Left renal pelvis (tissue), 4 donors: ENCODE measurements at regions not wholly inside any gene's neighbourhood (a gene's known extent, or its start where the extent isn't known, plus 50 kb on each side); places are given as distances from the start of the nearest gene placed in this dataset.
A peak's percentile ranks its signal among the peaks of the same experiment; 100 is the strongest.

ENCODE experiments used
- DNase-seq, 4 donors: peaks; one replicate each; pipeline ENCODE4 v3.0.0-alpha.2; 2013; ENCODE audit warnings: low read depth in 4 of 4, low spot score in 3 of 4

DNA sequence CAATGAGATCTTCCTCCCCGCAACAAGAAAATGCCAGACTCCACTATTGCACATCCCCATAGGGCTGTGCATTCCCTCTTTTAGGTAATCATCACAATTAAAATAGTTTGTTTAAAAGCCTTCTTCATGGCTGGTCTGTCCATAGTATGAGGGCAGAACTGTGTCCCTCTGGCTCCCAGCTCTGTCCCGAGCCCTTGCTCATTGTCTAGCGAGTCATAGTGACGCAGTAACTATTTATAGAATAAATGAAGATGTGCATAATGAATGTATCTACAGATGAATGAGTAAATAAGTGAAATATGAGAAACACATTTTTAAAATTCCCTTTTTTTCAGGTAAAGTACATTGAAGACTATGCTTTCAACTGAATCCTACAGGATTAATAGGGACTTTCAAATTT, 128.4 kb upstream of the TMC3 start:
- no peak for DNase-seq

- DNase-seq = no peak
Observed at GRCh38 chr15:81500081-81500480, 126.1 kb upstream of the TMC3 start.

DNA sequence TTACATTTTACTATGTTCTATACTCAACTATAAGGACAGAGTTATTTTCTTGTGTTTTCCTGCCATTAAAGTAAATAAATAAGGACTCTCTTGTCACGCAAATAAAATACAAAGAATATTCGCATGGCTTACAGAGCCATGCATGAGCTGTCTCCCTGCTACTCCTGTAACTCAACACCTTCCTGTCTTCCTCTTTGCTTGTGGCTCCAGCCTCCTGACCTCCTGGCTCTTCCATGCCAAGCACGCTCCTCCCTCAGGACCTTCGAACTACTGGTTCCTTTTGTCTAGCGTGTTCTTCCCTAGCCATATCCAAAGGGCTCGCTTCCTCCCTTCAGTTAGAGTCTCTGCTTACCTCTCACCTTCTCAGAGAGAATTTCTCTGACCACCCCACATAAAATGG, 124.3 kb upstream of the TMC3 start:
- no peak for DNase-seq

DNA sequence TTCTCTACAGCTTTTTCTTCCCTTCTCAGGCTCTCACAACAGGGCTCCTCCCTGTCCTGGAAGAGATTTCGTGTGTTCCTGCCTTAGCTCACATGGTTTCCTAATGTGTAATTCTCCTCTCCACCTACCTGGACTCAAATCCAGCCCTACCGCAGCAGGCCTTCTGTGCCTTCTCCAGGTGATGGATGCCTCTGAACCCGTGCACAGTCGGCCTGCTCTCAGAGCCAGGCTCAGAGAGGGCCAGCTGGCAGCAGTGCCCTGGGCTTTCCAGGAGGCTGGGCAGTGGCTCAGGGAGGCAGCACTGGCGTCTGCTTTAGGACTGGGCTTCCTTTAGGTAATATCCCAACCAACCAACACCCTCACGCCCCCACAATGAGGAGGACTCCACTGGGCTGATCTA, 123.2 kb upstream of the TMC3 start:
- no peak for DNase-seq

- no peak for DNase-seq
Observed at GRCh38 chr15:81495780-81496467, 121.9 kb upstream of the TMC3 start.

DNA sequence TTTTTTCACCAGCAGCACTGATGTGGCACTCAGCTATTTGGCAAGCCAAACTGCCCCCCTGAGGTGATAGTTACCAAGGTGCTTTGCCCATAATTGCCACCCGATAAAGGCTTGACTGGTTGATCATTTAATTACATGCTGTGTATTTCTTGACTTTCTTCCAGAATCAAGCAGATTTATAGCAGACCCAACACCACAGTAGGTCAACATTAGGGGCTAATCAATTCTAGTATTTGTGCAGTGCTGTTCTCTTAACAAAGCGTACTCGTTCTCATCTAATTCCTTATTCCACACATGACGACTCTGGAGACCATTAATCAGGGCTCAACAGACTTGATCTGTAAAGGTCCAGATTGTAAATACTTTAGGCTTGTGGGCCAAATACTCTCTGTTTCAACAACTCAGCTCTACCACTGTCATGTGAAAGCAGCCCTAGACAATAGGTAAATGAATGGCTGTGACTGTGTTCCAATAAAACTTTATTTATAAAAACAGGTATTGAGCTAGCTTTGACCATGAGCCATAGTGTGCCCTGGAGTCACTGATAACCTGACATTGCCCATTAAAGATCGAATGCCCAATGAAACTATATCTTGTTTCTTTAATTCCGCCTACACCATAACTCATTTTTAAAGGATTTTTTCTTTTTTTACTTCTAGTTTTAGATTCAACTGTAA, 119.1 kb upstream of the TMC3 start:
- DNase-seq = no peak

DNA sequence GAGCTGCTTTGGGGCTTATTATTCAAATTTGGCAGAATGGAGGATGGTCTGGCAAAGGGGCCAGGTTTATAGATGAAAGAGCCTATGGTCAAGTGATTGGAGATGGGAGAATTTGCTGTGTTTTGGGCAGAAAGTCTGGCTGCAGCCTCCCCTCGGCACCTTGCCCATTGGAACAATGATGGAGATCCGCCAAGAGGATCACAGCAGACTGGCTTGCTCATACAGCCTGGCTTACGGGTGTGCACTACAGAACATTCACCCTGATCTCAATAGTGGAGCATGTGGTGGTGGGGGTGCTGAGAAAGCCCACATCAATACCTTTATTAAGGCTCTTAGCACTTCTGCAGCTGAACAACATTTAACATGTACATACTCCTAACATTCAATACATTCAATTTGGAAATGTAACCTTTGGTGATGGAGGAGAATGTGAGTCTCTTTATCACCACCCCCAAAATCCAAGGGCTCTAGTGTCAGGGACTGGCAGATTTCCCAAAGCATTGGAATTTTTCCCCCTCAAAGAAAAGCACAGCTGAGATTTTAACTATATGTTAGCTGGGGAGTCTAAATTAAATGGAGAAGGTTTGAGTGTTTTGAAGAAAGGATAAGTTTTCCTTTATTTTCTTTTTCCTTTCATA, 118.4 kb upstream of the TMC3 start:
- DNase-seq = no peak

GRCh38 chr15:81491414-81492096, 117.5 kb upstream of the TMC3 start:
- DNase-seq = no peak

- DNase-seq = no peak
Observed at GRCh38 chr15:81485806-81486205, 111.8 kb upstream of the TMC3 start.

DNA sequence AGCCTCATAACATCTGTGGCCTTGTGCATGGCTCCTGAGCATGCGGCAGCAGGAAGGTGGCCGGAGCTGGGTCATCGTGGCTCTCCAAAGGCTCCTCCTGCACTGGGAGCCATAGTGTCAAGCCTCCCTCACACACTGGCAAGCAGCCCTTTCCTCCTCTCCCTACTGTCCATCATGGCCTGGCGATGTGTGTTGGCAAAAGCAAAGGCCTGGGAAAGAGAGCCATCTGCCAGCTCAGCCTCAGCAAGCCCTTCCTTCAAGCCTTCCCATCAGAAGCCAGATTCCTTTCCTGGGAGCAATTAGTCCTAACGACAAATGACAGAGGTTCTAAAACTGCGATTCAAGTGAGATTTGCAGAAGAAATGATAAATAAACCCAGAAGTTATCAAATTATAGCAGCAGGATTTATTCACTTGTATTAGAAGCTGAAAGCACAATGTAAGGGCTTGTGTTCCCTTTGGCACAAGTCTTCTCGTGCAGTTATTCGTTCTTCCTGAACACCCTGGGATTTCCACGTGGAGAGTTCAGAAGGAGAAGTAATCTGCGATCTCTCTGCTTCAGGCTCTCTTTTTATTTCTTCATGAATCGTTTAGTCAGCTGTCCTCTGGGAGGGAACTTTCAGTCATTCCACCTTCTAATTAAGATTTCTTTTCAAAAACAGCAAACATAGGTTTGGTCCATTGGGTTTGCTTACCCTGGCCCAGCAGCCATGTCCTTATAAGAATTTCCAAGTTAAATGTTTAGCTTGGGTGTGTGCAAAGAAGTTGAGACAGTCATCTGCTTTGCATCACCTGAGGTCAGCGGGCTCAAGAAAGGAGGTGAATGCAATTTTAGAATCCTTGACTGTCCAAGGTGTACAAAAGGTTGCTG, 110.3 kb upstream of the TMC3 start:
- DNase-seq = no peak

DNA sequence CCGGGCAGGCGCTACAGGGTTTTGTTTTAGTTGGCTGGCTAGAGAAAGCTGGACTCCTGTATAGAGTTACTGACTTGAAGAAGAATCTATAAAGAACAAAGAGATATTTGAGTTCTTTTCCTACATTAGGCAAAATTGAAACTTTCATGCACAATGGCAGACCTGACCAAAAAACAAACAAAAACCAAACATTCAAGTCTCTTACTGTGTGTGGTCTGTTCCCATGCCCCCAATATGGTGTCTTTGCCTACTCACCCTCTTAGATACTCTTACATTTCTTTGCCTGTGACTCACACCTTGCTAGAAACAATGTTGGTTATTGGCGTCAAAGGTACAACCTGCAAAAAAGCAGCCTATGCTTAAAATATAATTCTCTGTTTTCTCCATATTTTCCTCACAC, 109.5 kb upstream of the TMC3 start:
- no peak for DNase-seq

GRCh38 chr15:81481346-81481745, 107.3 kb upstream of the TMC3 start:
- no peak for DNase-seq

GRCh38 chr15:81480645-81481053, 106.6 kb upstream of the TMC3 start:
- DNase-seq = peak; percentile 46 to 60 (median 52)

- DNase-seq = no peak
Observed at GRCh38 chr15:81478354-81478753, 104.3 kb upstream of the TMC3 start.

GRCh38 chr15:81475926-81476325, 101.9 kb upstream of the TMC3 start:
- DNase-seq = no peak

DNA sequence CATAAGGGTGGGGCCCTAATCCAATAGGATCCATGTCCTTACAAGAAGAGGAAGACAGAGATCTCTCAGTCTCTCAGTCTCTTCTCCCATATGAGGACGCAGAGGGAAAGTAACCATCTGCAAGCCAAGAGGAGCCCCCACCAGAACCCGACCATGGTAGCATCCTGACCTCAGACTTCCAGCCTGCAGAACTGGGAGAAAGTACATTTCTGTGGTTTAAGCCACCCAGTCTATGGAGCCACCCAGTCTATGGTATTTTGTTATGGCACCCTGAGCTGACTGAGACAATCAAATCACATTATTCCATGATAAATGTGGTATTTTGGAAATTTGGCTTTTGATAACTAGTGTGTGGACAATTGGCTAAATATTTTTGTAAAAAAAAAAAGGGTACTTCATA, 101.5 kb upstream of the TMC3 start:
- no peak for DNase-seq

GRCh38 chr15:81473946-81474345, 99.9 kb upstream of the TMC3 start:
- DNase-seq = no peak

- no peak for DNase-seq
Observed at GRCh38 chr15:81473177-81473576, 99.2 kb upstream of the TMC3 start.

- DNase-seq = no peak
Observed at GRCh38 chr15:81471151-81471550, 97.1 kb upstream of the TMC3 start.

DNA sequence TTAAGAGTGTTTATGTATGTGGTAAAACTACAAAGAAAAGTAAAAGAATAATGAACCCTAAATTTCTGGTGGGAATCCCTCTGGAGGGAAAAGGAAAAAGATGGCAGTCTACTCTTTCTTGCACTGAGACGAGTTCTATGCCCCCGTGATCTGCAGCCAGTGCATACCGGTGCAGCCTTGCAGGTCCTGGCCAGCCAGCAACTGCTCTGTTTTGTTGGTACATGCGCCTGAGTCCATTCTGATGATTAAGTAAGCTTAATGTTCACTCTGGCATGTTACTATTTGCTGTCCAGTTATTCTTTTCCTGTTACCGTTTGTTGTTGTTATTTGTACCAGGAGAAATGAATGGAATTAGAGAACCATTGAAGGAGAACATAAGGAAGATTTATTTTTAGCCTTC, 95.1 kb upstream of the TMC3 start:
- DNase-seq = no peak

DNA sequence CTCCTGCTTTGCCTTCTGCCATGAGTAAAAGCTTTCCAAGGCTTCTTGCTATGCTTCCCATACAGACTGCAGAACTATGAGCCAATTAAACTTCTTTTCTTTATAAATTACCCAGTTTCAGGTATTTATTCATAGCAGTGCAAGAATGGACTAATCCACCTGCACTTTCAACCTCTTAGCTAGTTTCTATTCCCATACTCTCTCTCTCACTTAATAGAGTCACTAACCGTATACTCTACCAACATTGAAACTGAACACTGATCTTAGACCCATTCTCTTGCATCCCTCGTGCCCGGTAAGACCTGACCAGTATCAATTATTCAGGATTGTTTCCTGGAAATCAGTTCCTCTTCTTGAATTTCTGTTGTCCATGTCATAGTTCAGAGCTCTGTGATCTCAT, 92.7 kb upstream of the TMC3 start:
- no peak for DNase-seq
